ENCODE measurements at regions not wholly inside any gene's neighbourhood (a gene's known extent, or its start where the extent isn't known, plus 50 kb on each side); places are given as distances from the start of the nearest gene placed in this dataset.

DNA sequence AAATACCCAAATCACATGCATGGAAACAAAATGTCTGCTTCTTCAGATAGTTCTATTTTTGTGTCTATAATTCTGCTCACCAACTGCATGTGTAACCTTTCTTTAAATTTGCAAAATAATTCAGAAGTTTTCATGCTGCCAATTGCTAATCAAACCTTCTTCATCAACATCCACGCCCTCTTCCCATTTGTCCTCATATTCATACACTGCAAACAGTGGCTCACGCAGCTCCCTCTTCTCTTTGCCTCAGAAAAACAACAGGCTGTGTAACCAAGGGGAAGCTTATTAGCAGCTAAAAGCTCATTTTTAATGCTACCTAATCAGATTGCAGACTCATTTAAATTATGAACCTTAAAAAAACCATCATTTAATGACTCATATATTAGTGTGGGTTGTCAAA lies 555.0 kb upstream of the EPHA7 start:
- TF ChIP-seq, protein P1, sequence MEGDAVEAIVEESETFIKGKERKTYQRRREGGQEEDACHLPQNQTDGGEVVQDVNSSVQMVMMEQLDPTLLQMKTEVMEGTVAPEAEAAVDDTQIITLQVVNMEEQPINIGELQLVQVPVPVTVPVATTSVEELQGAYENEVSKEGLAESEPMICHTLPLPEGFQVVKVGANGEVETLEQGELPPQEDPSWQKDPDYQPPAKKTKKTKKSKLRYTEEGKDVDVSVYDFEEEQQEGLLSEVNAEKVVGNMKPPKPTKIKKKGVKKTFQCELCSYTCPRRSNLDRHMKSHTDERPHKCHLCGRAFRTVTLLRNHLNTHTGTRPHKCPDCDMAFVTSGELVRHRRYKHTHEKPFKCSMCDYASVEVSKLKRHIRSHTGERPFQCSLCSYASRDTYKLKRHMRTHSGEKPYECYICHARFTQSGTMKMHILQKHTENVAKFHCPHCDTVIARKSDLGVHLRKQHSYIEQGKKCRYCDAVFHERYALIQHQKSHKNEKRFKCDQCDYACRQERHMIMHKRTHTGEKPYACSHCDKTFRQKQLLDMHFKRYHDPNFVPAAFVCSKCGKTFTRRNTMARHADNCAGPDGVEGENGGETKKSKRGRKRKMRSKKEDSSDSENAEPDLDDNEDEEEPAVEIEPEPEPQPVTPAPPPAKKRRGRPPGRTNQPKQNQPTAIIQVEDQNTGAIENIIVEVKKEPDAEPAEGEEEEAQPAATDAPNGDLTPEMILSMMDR (IDR thresholded peaks at IDR 0.05; ENCODE audit: unreplicated experiment): no peak
- no peaks in the 10 kb centered on the region for H3K4me1 Mint-ChIP-seq
- no peak for DNase-seq (ENCODE audit: low spot score in 2 of 2, unreplicated experiment in 2 of 2)
- H3K9me3 Mint-ChIP-seq: no peaks in the 10 kb centered on the region
- no peaks in the 10 kb centered on the region for H3K36me3 Mint-ChIP-seq
- H3K27me3 Mint-ChIP-seq (ENCODE audit: low read depth): no peaks in the 10 kb centered on the region
- H3K27ac Mint-ChIP-seq: no peak overlapping the region
- H3K4me3 Mint-ChIP-seq: no peak overlapping the region

DNA sequence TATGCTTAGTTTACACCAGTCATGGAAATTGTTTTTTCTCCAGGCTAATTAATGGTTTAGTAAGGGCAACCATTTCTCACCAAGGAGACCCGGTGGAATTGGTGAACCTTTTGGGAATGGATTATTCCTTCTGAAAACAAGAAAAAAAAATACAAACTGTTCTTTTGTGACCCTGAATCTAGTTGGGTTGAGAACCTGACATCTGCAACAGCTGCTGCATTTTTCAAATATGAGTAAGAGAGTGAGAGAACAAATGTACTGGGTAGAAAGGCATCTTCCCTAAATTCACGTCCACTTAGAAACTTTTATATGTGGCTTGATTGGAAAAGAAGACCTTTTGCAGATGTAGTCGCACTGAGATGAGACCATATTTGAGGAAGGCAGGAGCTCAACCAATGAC lies 553.4 kb upstream of the EPHA7 start:
- Mint-ChIP-seq H3K27me3 (ENCODE audit: low read depth) (no peaks in the 10 kb centered on the region), H3K9me3 (no peaks in the 10 kb centered on the region), H3K36me3 (no peaks in the 10 kb centered on the region), H3K4me3 (no peak overlapping the region), H3K27ac (no peak overlapping the region), H3K4me1 (no peaks in the 10 kb centered on the region)
- no peak for DNase-seq (ENCODE audit: low spot score in 2 of 2, unreplicated experiment in 2 of 2)
- TF ChIP-seq, protein P1 (IDR thresholded peaks at IDR 0.05; ENCODE audit: unreplicated experiment): no peak

DNA sequence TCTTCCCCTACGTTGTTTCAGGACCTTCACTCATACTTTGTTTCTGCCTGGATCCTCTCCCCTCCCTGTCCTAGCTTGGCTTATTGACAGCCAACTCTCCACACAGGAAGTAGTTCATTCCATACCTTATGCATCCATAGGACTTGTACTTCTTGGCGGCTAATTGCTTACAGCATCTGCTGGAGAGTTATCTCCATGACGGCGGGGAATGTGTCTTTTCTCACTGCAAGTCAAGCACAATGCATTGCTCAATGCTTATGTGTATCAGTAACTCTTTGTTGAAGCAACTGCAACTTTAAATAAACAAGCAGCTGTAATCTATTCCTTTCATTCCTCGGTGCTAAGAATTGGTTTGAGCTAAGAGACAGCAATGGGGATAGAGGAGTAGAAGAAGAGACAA lies 551.3 kb upstream of the EPHA7 start:
- TF ChIP-seq, protein P1 (IDR thresholded peaks at IDR 0.05; ENCODE audit: unreplicated experiment): no peak
- no peak for DNase-seq (ENCODE audit: low spot score in 2 of 2, unreplicated experiment in 2 of 2)
- Mint-ChIP-seq H3K27ac (no peak overlapping the region), H3K27me3 (ENCODE audit: low read depth) (no peaks in the 10 kb centered on the region), H3K4me3 (no peak overlapping the region), H3K9me3 (no peaks in the 10 kb centered on the region), H3K4me1 (no peaks in the 10 kb centered on the region), H3K36me3 (no peaks in the 10 kb centered on the region)

DNA sequence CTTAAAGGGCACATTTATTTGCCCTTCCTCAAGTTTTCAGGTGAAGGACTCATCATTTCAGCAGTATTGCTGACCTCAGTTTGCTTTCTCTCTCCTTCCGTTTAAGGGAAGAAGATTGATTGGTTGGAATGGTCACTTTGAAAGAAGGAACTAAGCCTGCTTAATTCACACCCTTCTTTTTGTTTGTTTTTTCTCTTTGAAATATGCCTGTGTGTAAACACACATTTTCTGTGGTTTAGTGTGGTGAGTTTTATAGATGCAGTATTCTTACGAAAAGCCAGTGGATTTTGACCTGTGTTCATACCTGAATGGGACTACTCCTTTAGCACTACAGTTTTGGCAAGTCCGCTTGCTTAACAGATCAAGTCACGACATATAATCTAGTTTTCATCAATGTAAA lies 548.8 kb upstream of the EPHA7 start:
- H3K9me3 Mint-ChIP-seq: no peaks in the 10 kb centered on the region
- H3K4me1 Mint-ChIP-seq: no peaks in the 10 kb centered on the region
- TF ChIP-seq, protein P1 (IDR thresholded peaks at IDR 0.05; ENCODE audit: unreplicated experiment): no peak
- H3K36me3 Mint-ChIP-seq: no peaks in the 10 kb centered on the region
- H3K4me3 Mint-ChIP-seq: no peak overlapping the region
- H3K27me3 Mint-ChIP-seq (ENCODE audit: low read depth): no peaks in the 10 kb centered on the region
- no peak overlapping the region for H3K27ac Mint-ChIP-seq
- no peak for DNase-seq (ENCODE audit: low spot score in 2 of 2, unreplicated experiment in 2 of 2)

DNA sequence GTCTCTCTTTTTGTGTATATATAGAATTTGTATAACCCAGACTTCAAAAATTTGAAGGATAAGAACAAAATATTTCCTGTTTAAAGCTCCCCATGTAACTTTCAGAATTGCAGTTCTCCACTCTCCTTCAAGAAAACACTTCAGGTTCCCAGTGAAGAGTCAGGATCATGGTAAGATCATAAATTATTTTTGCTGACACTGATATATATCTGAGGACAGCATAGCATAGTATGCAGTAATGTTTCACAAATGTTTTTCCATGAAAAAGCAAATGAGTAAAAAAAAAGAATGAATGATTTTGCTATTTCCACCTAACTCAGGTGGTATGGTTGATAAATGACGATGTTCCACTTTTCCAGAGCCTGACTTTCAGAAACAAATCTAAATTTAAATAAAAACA lies 545.6 kb upstream of the EPHA7 start:
- Mint-ChIP-seq H3K4me1 (no peaks in the 10 kb centered on the region), H3K27ac (no peak overlapping the region), H3K9me3 (no peaks in the 10 kb centered on the region), H3K36me3 (no peaks in the 10 kb centered on the region), H3K27me3 (ENCODE audit: low read depth) (no peaks in the 10 kb centered on the region), H3K4me3 (no peak overlapping the region)
- TF ChIP-seq, protein P1 (IDR thresholded peaks at IDR 0.05; ENCODE audit: unreplicated experiment): no peak
- DNase-seq (ENCODE audit: low spot score in 2 of 2, unreplicated experiment in 2 of 2): no peak

DNA sequence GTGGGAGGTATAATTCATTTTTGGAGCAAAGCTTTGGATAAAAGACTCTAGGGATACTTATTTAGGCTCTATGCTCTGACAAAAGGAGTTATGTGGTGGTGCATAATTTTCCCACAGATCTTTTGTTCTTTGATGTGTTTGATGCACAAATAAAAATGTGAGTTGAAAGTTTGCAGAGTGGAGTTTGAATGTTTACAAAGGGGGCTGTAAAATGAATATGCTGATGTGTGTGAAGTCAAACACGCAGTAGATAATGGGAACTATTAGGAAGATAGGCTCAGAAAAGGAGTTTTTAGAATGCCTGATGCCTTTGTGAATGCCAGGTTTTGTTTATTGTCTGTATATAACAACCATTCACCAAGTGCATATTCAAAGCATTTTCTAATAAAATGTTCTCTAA lies 545.0 kb upstream of the EPHA7 start:
- H3K4me1 Mint-ChIP-seq: no peaks in the 10 kb centered on the region
- no peaks in the 10 kb centered on the region for H3K27me3 Mint-ChIP-seq (ENCODE audit: low read depth)
- no peaks in the 10 kb centered on the region for H3K36me3 Mint-ChIP-seq
- no peak overlapping the region for H3K27ac Mint-ChIP-seq
- H3K9me3 Mint-ChIP-seq: no peaks in the 10 kb centered on the region
- TF ChIP-seq, protein P1 (IDR thresholded peaks at IDR 0.05; ENCODE audit: unreplicated experiment): no peak
- no peak for DNase-seq (ENCODE audit: low spot score in 2 of 2, unreplicated experiment in 2 of 2)
- no peak overlapping the region for H3K4me3 Mint-ChIP-seq
